Inflammatory macrophage (primary cell): ENCODE measurements at regions not wholly inside any gene's neighbourhood (a gene's known extent, or its start where the extent isn't known, plus 50 kb on each side); places are given as distances from the start of the nearest gene placed in this dataset.

Experiments used
- DNase-seq, 2 donors: peaks; one replicate each; pipeline ENCODE4 v3.0.0-alpha.2; 2020 to 2022

GRCh38 chrX:138294951-138295350 lies 416.6 kb downstream of the FGF13 start:
- no peak for DNase-seq

GRCh38 chrX:138298268-138298667 lies 413.2 kb downstream of the FGF13 start:
- DNase-seq = no peak

- no peak for DNase-seq
Observed at GRCh38 chrX:138345801-138346200, 365.7 kb downstream of the FGF13 start.

GRCh38 chrX:138349351-138349750 lies 362.2 kb downstream of the FGF13 start:
- no peak for DNase-seq

GRCh38 chrX:138378876-138379275 lies 332.6 kb downstream of the FGF13 start:
- no peak for DNase-seq

GRCh38 chrX:138408101-138408500 lies 303.4 kb downstream of the FGF13 start:
- no peak for DNase-seq

GRCh38 chrX:138411048-138411447 lies 300.5 kb downstream of the FGF13 start:
- no peak for DNase-seq
